Sigmoid colon (tissue), 4 donors: ENCODE measurements at regions not wholly inside any gene's neighbourhood (a gene's known extent, or its start where the extent isn't known, plus 50 kb on each side); places are given as distances from the start of the nearest gene placed in this dataset.

ENCODE experiments used
- CTCF ChIP-seq, 4 experiments: fragments of 450-650 bp in 3 of 4; fragments of 200-600 bp in 1 of 4; IDR thresholded peaks; one replicate each; pipeline ENCODE4 v1.5.1; 2016 to 2019; ENCODE audit warnings: antibody characterized with exemption in 4 of 4, mild to moderate bottlenecking in 3 of 4, moderate library complexity in 2 of 4
- POLR2A ChIP-seq, 2 donors: fragments of 450-650 bp; IDR thresholded peaks; one replicate each; pipeline ENCODE4 v1.6.1; 2016; ENCODE audit warnings: antibody characterized with exemption in 2 of 2, mild to moderate bottlenecking in 2 of 2, moderate library complexity in 2 of 2
- POLR2AphosphoS5 ChIP-seq, 4 donors: sonication (generic); formaldehyde crosslinking; IDR thresholded peaks; one replicate each; pipeline ENCODE4 v1.6.1; 2017; ENCODE audit warnings: antibody characterized with exemption in 4 of 4

DNA sequence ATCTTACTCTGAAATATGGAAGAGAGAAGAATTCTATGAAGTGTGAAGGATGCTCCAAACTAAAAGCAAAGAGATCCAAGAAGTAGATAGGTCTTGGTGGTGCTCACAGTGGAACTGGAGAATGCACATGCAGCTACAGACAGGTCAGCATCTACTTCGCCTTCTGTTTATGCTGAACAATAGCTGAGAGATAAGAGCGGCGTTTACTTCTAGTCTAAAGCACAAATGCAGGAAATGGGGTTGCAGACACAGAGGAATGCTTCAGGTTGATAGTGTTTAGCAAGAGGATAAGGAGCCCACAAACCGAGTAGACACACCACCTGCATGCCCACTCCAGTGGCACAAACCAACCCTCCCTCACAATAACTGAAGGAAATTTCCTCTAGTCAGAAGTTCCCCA, 180.0 kb upstream of the RGMB start:
- no peak for TF ChIP-seq CTCF (IDR thresholded peaks at IDR 0.05)
- no peak for TF ChIP-seq POLR2AphosphoS5 (IDR thresholded peaks at IDR 0.05)
- TF ChIP-seq POLR2A (IDR thresholded peaks at IDR 0.05), result no peak
